PFSK-1 (cell line): ENCODE measurements at regions not wholly inside any gene's neighbourhood (a gene's known extent, or its start where the extent isn't known, plus 50 kb on each side); places are given as distances from the start of the nearest gene placed in this dataset.

Experiments
- POLR2AphosphoS5 ChIP-seq: IDR thresholded peaks from 2 replicates; pipeline ENCODE4 v1.6.1; 2012; ENCODE audit warnings: low read depth, mild to moderate bottlenecking, control low read depth, low read length, moderate library complexity
- TAF1 ChIP-seq: IDR thresholded peaks from 2 replicates; pipeline ENCODE4 v1.6.1; 2012; ENCODE audit warnings: low read length, control low read depth, borderline replicate concordance; ENCODE audit not compliant: insufficient read depth

- TF ChIP-seq POLR2AphosphoS5 (no peak), TAF1 (no peak)
These were observed 1106.0 kb downstream of the TAF11L14 start for GRCh38 chr5:18740301-18740700.
